ENCODE measurements at regions not wholly inside any gene's neighbourhood (a gene's known extent, or its start where the extent isn't known, plus 50 kb on each side); places are given as distances from the start of the nearest gene placed in this dataset.
"Not testable (repeated sequence)": the region's sequence is repeated elsewhere in the genome, so short reads cannot be mapped to it uniquely, and the experiment has no call there.

DNA sequence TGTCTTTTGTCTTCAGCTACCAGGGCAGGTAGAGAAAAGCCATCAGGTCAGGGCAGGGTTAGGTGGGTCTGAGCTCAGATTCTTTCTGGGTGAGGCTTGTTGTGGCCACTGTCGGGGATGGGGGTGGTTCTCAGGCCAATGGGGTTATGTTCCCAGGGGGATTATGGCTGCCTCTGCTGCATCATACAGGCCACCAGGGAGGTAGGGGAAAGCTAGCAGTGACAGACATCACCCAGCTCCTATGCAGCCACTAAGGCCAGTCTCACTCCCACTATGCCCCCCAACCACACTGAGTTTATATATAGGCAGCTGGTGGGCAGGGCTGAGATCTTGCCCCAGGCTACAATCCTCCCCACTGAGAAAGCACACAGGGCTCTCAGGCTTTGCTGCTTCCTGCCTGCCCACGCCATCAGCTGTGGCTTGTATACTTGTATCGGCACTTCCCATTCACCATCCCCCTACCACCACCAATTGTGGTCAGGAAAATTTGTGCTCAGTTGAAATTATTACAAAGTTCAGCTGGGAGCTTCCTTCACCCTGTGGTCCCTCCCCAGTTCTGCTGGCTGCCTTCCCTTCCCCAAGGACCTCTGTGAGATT, 72.6 kb upstream of the PTPN13 start:
- FAIRE-seq (no peak), DNase-seq (ENCODE audit: insufficient read length, low spot score) (no peak)
- TF ChIP-seq POLR2AphosphoS5 (IDR thresholded peaks at IDR 0.05; ENCODE audit: low read depth, low read length), result no peak
- no peak for TF ChIP-seq TAF1 (IDR thresholded peaks at IDR 0.05; ENCODE audit: low read depth, low read length)
- no peak for TF ChIP-seq PAX5 (IDR thresholded peaks at IDR 0.05; ENCODE audit: insufficient read depth, low read length, severe bottlenecking)

DNA sequence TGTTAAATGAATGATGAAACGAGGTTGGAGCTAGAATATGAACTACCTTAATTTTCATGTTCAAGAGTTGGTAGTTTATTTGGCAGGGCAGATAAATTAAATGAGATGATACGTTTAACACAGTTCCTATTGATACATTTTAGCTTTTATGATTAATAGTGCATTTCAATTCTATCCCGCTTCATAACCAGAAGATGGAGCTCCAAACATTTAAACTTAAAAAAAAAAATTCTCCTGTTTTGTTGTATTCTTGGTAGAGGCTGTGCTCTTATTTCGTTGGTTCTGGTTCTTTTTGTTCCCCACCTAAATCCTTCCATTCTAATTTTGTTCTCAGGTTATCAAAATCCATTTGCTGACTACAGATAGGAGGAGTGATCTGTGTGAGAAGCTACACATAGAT, 71.8 kb upstream of the PTPN13 start:
- DNase-seq (ENCODE audit: insufficient read length, low spot score) (no peak), FAIRE-seq (no peak)
- TF ChIP-seq POLR2AphosphoS5 (IDR thresholded peaks at IDR 0.05; ENCODE audit: low read depth, low read length) (no peak), TAF1 (IDR thresholded peaks at IDR 0.05; ENCODE audit: low read depth, low read length) (no peak), SPI1 (IDR thresholded peaks at IDR 0.05; ENCODE audit: low read depth, low read length) (no peak), PAX5 (IDR thresholded peaks at IDR 0.05; ENCODE audit: insufficient read depth, low read length, severe bottlenecking) (no peak), POLR2A (IDR thresholded peaks at IDR 0.05; ENCODE audit: low read depth, low read length) (no peak), POU2F2 (IDR thresholded peaks at IDR 0.05; ENCODE audit: low read depth, low read length) (no peak)

DNA sequence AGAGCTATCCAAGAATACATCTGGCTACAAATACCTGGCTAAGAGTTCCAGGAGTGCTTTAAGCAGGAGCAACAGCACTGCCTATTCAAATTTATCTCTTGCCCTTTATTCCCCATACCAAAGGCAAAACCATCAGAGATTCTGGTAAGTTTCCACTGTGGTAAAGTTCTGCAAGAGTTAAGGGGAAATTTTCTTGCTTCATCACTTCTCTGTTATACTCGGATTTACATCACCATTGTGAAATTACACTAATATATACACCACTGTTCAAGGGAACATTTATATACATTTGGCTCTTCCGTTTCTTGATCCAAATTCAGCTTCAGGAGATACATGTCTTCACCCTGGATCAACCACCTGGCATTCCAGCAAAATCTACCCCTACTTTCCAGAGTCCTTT, 70.8 kb upstream of the PTPN13 start:
- TF ChIP-seq POLR2AphosphoS5 (IDR thresholded peaks at IDR 0.05; ENCODE audit: low read depth, low read length) (no peak), POU2F2 (IDR thresholded peaks at IDR 0.05; ENCODE audit: low read depth, low read length) (no peak), TAF1 (IDR thresholded peaks at IDR 0.05; ENCODE audit: low read depth, low read length) (no peak), POLR2A (IDR thresholded peaks at IDR 0.05; ENCODE audit: low read depth, low read length) (no peak), PAX5 (IDR thresholded peaks at IDR 0.05; ENCODE audit: insufficient read depth, low read length, severe bottlenecking) (no peak), SPI1 (IDR thresholded peaks at IDR 0.05; ENCODE audit: low read depth, low read length) (no peak)
- FAIRE-seq (no peak), DNase-seq (ENCODE audit: insufficient read length, low spot score) (no peak)

DNA sequence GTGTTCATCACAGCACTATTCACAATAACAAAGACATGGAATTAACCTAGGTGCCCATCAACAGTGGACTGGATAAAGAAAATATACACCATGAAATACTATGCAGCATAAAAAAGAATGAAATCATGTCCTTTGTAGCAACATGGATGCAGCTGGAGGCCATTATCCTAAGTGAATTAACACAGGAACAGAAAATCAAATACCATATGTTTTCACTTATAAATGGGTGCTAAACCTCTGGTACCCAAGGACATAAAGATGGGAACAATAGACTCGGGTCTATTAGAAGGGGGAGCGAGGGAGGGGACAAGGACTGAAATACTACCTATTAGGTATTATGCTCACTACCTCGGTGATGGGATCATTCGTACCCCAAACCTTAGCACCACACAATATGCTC, 66.4 kb upstream of the PTPN13 start:
- not testable (repeated sequence) for DNase-seq (ENCODE audit: insufficient read length, low spot score); FAIRE-seq

DNA sequence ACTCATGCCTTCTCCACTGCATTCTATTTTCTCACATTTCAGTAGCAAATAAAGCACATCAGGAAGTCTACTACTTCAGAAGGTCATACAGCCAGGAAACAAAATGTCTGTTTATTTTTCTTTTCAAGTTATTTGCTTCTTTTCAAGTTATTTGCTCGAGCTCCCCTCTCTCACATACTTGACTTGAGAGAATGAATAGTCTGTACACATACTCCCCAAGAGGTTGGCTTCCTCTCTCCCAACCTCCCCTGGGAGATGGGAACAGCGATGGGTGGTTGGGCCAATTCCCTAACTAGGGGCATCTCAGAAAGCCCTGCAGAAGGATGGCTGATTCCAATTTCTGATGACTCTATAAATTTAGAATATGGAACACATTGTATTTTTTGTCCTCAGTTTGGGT, 64.7 kb upstream of the PTPN13 start:
- no peak for DNase-seq (ENCODE audit: insufficient read length, low spot score)
- FAIRE-seq, result no peak
- TF ChIP-seq PAX5 (IDR thresholded peaks at IDR 0.05; ENCODE audit: insufficient read depth, low read length, severe bottlenecking) (no peak), POU2F2 (IDR thresholded peaks at IDR 0.05; ENCODE audit: low read depth, low read length) (no peak), POLR2A (IDR thresholded peaks at IDR 0.05; ENCODE audit: low read depth, low read length) (no peak), SPI1 (IDR thresholded peaks at IDR 0.05; ENCODE audit: low read depth, low read length) (no peak), POLR2AphosphoS5 (IDR thresholded peaks at IDR 0.05; ENCODE audit: low read depth, low read length) (no peak), TAF1 (IDR thresholded peaks at IDR 0.05; ENCODE audit: low read depth, low read length) (no peak)

DNA sequence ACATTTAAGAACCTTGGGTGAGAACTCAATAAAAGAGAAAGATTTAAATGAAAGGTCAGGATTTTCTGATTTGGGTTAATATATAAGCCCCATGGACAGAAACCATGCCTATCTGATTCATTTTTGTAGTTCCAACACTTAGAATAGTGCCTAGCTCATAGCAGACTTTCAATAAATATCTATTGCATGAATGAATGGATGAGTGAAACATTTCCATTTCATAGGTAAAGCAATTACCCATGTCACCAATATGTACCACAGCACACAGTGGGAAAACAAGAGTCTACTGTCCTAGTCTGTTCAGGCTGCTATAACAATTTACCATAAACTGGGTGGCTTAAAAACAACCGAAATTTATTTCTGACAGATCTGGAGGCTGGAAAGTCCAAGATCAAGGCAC, 63.9 kb upstream of the PTPN13 start:
- FAIRE-seq (no peak), DNase-seq (ENCODE audit: insufficient read length, low spot score) (no peak)
- TF ChIP-seq POLR2A (IDR thresholded peaks at IDR 0.05; ENCODE audit: low read depth, low read length), result no peak
- TF ChIP-seq POU2F2 (IDR thresholded peaks at IDR 0.05; ENCODE audit: low read depth, low read length), result no peak
- TF ChIP-seq PAX5 (IDR thresholded peaks at IDR 0.05; ENCODE audit: insufficient read depth, low read length, severe bottlenecking), result no peak
- no peak for TF ChIP-seq SPI1 (IDR thresholded peaks at IDR 0.05; ENCODE audit: low read depth, low read length)
- TF ChIP-seq POLR2AphosphoS5 (IDR thresholded peaks at IDR 0.05; ENCODE audit: low read depth, low read length), result no peak
- no peak for TF ChIP-seq TAF1 (IDR thresholded peaks at IDR 0.05; ENCODE audit: low read depth, low read length)

DNA sequence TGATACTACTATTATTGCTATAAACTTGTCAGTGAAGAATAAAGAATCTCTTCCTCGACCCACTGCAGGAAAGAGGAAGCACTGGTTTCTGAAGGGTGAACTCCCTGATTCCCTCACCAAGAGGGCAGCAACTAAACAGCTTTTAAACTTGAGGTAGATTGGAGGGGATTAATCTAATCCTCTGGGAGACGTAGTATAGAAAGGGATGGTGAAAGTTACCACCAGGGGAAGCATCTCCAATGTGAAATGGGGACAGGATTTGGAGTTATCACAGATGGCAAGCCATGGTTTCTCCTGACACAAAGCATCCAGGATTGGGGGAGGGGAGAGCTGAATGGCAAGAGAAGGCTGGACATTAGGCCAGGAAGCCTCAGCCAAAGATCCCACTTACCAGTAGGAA, 62.7 kb upstream of the PTPN13 start:
- TF ChIP-seq PAX5 (IDR thresholded peaks at IDR 0.05; ENCODE audit: insufficient read depth, low read length, severe bottlenecking) (no peak), POLR2A (IDR thresholded peaks at IDR 0.05; ENCODE audit: low read depth, low read length) (no peak), SPI1 (IDR thresholded peaks at IDR 0.05; ENCODE audit: low read depth, low read length) (no peak), TAF1 (IDR thresholded peaks at IDR 0.05; ENCODE audit: low read depth, low read length) (no peak), POLR2AphosphoS5 (IDR thresholded peaks at IDR 0.05; ENCODE audit: low read depth, low read length) (no peak), POU2F2 (IDR thresholded peaks at IDR 0.05; ENCODE audit: low read depth, low read length) (no peak)
- no peak for FAIRE-seq
- no peak for DNase-seq (ENCODE audit: insufficient read length, low spot score)

DNA sequence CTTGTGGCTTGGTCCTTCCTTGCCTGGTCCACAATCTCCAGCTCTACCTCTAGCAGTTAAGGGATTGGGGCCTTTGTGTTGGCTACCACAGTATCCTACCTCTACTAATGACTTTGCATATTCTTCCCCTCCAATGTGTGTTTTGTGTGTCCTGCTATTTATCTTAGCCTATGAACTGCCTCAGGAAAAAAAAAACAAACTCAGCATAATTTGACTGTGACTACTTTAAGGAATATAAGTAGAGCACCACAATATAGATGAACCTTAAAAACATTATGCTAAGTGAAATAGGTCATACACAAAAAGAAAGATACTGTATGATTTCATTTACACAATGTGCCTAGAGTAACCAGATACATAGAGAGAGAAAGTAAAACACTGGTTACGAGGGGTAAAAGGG, 61.3 kb upstream of the PTPN13 start:
- peak; percentile 31 for FAIRE-seq
- TF ChIP-seq POU2F2 (IDR thresholded peaks at IDR 0.05; ENCODE audit: low read depth, low read length) (no peak), POLR2AphosphoS5 (IDR thresholded peaks at IDR 0.05; ENCODE audit: low read depth, low read length) (no peak), TAF1 (IDR thresholded peaks at IDR 0.05; ENCODE audit: low read depth, low read length) (no peak), POLR2A (IDR thresholded peaks at IDR 0.05; ENCODE audit: low read depth, low read length) (no peak), PAX5 (IDR thresholded peaks at IDR 0.05; ENCODE audit: insufficient read depth, low read length, severe bottlenecking) (no peak), SPI1 (IDR thresholded peaks at IDR 0.05; ENCODE audit: low read depth, low read length) (no peak)
- DNase-seq (ENCODE audit: insufficient read length, low spot score), result no peak

DNA sequence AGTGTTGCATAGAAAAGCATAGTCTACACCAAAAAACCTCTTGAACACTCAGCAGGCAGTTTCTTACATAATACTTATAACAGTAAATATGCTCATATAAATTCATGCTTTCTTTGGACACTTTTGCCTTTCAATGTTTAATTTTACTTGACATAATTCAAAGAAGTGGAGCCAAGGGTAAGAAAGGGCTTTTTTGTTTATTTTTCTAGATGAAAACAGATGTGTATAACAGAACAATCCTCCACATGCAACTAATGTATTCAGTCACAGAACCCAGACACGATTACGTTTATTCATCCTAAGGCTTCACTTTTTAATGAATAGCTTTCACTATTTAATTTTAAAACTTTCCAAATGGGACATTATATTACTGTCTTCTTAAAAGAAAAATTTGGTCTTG, 58.0 kb upstream of the PTPN13 start:
- no peak for FAIRE-seq
- no peak for DNase-seq (ENCODE audit: insufficient read length, low spot score)
- no peak for TF ChIP-seq POU2F2 (IDR thresholded peaks at IDR 0.05; ENCODE audit: low read depth, low read length)
- TF ChIP-seq PAX5 (IDR thresholded peaks at IDR 0.05; ENCODE audit: insufficient read depth, low read length, severe bottlenecking), result no peak
- no peak for TF ChIP-seq TAF1 (IDR thresholded peaks at IDR 0.05; ENCODE audit: low read depth, low read length)
- no peak for TF ChIP-seq SPI1 (IDR thresholded peaks at IDR 0.05; ENCODE audit: low read depth, low read length)
- no peak for TF ChIP-seq POLR2A (IDR thresholded peaks at IDR 0.05; ENCODE audit: low read depth, low read length)

DNA sequence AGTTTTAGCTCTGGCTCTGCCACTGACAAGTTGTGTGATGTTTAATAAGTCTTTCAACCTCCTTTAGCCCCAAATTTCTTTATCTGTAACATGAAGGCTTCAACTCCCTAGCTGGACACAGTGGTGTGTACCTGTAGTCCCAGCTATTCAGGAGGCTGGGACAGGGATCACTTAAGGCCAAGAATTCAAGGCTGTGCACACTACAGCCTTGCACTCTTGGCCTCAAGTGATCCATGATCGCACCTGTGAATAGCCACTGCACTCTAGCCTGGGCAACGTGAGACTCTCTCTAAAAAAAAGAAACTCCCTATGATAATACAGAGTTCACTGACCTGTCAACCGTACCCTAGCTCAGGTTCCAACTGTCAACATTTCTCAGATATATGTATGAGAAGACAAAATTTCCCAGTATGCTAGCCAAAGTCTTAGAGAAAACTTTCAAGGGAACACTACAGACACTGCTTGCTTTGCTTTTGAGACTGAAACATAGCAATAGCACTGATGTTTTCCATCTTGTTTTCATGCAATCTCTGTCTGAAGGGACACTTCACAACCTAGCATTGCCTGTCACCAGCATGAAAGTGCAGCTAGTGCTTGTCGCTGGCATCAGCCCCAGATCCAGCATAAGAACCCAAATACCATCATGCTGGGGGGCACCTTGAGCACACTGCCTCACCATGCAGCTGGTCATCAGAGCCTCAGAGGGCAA, 51.6 kb upstream of the PTPN13 start:
- TF ChIP-seq POU2F2 (IDR thresholded peaks at IDR 0.05; ENCODE audit: low read depth, low read length), result no peak
- no peak for TF ChIP-seq POLR2A (IDR thresholded peaks at IDR 0.05; ENCODE audit: low read depth, low read length)
- no peak for TF ChIP-seq SPI1 (IDR thresholded peaks at IDR 0.05; ENCODE audit: low read depth, low read length)
- DNase-seq (ENCODE audit: insufficient read length, low spot score) (no peak), FAIRE-seq (no peak)
